Frontal cortex (tissue), 3 donors: ENCODE measurements at regions not wholly inside any gene's neighbourhood (a gene's known extent, or its start where the extent isn't known, plus 50 kb on each side); places are given as distances from the start of the nearest gene placed in this dataset.
A peak's percentile ranks its signal among the peaks of the same experiment; 100 is the strongest.

ENCODE experiments used
- DNase-seq, 2 donors: peaks; one replicate each; pipeline ENCODE4 v3.0.0; 2012; ENCODE audit warnings: low spot score in 2 of 2
- FAIRE-seq: peaks from 2 replicates; lab custom pipeline; 2012; peaks lifted over from hg19 to GRCh38; lab: Jason Lieb, UNC
- donor health status: control.
- donor health status: control.
- donor health status: control.

DNA sequence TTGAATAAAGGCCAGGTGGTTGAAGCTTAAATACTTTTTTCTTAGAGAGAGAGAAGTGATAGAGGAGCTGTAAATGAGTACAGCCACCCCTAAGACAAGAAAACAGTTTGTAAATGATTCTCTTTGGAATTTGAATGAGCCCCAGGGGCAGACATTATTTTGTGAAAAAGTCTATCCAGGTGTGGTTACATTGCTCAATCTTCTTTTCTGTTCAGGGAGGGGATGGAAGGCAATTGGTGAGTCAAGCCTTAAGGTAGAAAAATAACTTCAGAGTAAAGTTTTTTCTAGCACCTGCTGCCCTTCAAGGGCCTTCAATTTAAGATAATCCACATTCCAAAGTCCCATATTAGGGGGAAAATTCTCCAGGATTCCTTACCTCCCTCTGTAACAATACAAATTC is 646.7 kb downstream of the PDHA2 start:
- DNase-seq (no peak), FAIRE-seq (no peak)

DNA sequence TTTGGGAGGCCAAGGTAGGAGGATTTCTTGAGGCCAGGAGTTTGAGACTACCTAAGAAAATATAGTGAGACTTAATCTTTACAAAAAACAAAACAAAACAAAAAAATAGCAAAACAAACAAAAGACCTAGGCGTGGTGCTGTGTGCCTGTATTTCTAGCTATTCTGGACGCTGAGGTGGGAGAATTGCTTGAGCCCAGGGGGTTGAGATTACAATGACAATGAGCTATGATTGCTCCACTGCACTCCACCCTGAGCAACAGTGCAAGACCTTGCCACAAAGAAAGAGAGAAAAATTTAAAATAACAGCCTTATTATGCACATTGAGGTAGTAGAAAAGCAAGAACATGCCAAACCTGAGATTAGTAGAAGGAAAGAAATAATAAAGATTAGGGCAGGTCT is 657.7 kb downstream of the PDHA2 start:
- no peak for FAIRE-seq

DNA sequence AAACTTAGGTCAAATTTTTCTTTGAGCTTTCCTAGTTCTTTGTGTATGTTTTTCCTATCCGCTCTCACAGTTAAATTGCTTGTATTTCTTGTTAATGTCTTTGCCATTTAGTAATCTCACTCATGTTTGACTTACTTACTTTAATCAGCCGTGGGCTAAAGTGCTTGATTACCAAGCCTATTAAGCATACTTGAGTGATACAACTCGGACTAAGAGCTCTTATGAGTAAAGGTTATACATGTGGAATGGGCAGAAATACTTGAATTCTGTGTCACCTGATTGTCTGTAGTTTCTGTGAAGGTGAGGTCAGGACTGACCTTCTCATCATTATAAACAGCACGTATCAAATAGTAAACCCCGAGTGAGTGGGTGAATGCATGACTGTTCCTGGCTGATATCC is 664.5 kb downstream of the PDHA2 start:
- FAIRE-seq (no peak), DNase-seq (no peak)

More for the DNA sequence above, 657.7 kb downstream of the PDHA2 start:
- no peak for DNase-seq

DNA sequence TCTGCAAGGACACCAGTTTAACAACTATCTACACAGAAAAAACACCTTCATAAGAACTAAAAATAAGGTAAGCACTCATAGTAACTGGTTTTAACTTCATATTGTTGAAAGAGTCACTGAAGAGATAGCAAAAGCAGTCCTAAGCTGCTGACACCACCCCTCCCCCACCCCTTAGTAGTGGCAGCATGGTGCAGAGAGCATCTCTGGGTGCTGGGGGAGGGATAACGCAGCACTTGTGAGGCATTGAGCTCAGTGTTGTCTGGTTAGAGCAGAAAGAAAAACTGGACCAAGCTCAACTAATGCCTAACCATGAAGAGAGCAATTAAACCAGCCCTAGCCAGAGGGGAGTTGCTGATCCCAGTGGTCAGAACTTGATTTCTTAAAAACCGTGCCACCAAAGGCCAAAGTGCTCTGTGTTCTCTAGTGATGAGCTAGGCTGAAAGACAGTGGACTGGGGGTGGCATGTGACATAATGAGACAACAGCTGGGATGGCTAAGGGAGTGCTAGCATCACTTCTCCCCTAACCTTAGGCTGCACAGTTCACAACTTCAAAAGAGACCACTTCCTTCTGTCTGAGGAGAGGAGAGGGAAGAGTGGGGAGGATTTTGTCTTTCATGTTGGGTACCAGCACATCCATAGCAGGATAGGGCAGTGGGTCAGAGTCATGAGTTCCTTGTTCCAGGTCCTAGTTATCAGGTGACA is 669.3 kb downstream of the PDHA2 start:
- DNase-seq (no peak), FAIRE-seq (no peak)

DNA sequence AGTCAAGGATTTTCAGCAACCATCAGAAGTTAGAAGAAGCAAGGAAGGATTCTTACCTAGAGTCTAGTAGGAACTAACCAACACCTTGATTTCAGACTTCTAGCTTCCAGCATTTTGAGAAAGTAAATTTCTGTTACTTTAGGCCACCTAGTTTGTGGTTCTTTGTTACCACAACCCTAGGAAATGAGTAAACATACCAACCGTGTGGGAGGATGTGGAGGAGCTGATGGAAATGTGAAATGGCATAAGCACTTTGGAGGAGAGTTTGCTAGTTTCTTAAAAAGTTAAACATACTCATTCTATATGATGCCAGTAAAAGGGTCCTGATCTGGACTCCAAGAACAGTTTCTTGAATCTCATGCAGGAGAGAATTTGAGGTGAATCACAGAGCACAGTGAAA is 679.4 kb downstream of the PDHA2 start:
- FAIRE-seq (no peak), DNase-seq (no peak)

DNA sequence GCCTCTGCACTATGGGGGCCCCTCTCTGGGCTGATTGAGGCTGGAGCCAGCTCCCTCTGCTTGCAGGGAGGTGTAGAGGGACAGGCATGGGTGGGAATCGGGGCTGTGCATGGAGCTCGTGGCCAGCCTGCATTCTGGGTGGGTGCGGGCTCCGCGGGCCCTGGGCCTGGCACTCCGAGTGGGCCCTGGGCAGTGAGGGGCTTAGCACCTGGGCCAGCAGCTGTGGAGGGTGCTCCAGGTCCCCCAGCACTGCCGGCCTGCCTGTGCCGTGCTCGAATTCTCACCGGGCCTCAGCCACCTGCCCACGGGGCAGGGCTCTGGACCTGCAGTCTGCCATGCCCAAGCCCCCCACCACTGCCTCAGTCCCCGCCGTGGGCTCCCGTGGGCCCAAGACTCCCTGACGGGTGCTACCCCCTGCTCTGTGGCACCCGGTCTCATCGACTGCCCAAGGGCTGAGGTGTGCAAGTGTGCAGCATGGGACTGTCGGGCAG is 681.2 kb downstream of the PDHA2 start:
- DNase-seq, result no peak
- no peak for FAIRE-seq

DNA sequence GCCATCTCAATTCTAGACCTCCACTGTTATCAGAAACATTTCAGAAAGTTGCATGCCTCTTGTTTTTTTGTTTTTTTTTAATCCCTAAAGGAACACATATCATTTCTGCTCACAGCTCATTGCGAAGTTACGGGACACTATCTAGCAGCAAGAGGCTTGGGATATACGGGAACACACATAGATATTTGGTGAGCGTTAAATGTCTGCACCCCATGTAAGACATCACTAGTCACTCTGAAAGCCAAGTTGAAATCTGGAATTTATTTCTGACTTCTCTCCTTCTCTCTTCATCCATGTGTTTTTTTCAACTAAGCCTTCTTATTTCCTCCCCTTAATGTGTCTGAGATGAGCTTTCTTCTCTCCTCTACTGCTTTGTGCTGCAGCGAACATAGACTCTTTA is 683.7 kb downstream of the PDHA2 start:
- FAIRE-seq (no peak), DNase-seq (no peak)

DNA sequence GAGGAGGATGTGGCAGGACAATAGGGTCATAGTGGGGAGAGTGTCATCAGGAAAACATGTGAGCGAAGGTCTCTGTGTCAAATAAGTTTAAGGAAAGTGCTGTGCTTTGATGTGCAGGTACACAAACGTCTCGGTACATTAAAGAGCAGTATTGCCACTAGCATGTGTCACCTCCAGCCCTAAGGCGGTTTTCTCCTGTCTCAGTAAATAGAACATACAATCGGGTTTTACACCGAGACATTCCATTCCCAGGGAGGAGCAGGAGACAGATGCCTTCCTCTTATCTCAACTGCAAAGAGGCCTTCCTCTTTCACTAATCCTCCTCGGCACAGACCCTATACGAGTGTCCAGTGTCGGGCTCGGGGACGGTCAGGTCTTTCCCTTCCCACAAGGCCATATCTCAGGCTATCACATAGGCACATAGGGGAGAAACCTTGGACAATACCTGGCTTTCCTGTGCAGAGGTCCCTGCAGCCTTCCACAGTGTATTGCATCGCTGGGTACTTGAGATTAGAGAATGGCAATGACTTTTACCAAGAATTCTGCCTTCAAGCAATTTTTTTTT is 684.5 kb downstream of the PDHA2 start:
- no peak for DNase-seq
- FAIRE-seq, result no peak

DNA sequence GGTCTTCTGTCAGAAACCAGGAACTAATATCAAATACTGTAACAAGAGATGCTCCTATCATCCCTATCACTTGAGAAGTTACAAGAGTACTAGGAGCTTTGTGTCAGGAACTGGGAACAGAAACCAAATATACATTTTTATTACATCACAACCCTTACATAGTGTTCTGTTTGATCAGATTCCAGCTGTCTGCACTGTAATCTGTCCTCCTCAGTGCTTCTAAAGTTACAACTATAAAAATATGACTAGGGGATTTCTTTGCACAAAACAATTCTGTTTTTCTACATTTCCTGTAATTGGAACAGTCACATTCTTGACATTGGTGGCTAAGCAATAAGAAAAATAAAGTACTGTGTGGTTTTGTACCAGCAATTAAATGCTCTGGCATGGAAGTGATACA is 686.0 kb downstream of the PDHA2 start:
- FAIRE-seq (no peak), DNase-seq (no peak)

DNA sequence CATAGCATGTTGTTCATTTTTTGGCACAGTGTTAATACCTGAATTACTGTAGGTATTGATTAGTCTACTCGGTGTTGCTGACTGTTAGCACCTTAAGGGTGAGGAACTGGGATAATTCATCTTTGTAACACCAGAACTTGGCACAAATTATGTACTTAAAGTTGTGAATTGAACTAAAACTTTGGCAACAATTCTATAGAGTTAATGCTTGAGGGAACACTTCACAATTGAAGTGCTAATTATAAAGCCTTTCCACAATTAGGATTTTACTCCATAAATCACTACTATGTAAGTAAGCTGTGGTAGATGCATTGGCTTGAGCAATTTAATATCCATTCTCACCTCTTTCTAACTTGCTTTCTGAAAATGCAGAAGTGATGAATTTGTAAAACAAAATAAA is 686.7 kb downstream of the PDHA2 start:
- DNase-seq (no peak), FAIRE-seq (no peak)

DNA sequence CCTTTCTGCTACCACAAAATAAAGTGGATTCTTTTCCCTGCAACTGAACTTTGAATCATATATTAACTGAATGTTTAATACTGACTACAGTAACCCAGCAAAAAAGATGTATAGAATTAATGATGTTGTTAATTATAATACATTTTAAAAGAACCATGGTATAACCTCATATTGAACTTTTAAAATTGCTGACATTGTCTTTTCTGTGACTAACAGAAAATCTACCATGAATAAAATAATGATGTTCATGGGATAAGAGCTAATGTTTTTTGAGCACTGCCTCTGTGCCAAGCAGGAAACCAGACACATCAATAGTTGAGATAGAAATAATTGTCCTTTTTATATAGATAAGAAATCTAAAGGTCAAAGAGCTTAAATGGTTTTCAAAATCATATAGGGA is 691.9 kb downstream of the PDHA2 start:
- DNase-seq, result no peak
- FAIRE-seq, result no peak

DNA sequence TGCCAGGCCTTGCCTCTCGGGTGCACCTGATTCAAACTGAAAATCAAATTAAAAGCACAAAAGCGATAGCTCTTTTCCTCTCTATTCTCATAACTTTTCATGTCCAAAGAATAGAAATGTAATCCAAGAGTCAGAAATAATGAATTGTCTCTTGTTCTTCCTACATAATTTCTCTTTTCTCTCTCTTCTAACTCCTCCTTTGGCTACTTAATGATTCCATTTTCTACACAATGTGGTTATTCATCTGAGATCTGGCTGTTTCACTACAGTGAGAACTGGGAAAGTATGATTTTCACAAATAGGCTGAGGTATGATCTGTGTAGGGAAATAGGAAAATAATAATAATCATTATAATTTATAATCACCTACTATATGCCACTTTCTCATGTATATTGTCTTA is 703.5 kb downstream of the PDHA2 start:
- FAIRE-seq, result peak; percentile 94
- DNase-seq, result peak; percentile 8 to 24

DNA sequence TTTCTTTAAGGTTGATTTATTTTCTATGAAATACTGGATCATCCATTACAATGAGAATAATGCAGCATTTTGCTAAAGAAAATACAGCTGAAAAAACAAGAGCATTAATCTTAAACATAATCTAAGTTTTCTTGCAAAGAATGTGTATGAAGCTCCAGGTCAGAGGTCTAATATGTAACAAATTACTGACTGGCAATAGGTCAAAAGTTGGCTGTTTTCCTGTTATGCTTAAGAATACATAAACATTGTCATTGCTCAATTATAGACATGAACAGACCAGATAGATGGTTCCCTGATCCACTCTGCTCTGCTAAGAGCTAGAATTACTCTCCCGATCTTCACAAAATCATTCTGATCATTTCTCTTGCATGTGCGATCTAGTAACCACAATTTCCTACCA is 718.6 kb downstream of the PDHA2 start:
- FAIRE-seq (no peak), DNase-seq (no peak)

DNA sequence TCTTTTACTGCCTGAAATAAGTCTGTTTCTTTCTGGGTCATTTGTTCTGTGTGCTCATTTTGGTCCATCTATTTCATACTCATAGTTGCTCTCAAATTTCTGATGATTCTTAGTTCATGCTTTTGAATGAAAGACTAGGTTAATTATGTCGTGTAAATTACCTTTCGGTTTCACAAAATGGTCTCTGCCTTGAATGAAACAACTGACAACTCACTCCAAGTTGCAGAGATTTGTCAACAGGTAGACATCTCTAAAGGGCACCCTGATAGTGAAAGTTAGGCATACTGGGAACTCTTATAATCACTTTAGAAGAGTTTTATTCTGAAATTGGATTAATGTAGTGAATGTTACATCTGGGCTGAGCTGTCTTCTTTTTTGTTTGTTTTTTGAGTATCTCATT is 726.9 kb downstream of the PDHA2 start:
- FAIRE-seq (no peak), DNase-seq (no peak)

DNA sequence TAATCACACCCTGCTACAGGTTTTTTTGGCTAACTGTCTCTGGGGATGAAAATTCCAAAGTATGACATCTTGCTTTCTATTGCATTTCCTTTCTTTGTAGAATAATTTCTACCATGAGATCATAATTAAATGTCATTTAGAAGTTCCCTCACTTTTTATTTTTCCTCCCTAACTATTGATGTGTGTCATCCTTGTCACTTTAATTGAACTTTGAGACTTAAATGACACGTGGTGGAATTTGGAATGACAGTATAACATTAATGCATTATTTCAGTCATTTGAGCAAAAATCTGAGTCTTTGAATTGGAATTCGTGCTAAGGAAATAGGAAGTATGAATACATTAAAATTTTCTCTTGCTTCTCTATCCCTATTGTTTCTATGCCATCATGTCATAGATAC is 745.4 kb downstream of the PDHA2 start:
- FAIRE-seq (no peak), DNase-seq (no peak)

DNA sequence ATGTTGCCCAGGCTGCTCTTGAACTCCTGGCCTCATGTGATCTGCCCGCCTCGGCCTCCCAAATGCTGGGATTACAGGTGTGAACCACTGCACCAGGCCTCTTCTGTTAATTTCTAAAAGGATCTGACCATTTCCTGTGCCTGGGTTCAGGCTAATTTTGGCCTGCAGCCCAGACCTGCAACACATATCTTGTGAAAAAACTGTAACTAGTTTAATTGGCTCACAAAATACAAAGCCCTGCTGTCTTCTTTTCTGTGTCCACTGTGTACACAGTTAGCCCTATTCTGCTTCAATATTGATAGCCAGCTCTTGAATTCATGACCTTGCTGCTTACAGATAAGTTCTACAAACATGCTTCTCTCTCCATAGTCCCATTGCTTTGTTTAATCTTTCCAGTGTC is 753.5 kb downstream of the PDHA2 start:
- no peak for FAIRE-seq
- no peak for DNase-seq

DNA sequence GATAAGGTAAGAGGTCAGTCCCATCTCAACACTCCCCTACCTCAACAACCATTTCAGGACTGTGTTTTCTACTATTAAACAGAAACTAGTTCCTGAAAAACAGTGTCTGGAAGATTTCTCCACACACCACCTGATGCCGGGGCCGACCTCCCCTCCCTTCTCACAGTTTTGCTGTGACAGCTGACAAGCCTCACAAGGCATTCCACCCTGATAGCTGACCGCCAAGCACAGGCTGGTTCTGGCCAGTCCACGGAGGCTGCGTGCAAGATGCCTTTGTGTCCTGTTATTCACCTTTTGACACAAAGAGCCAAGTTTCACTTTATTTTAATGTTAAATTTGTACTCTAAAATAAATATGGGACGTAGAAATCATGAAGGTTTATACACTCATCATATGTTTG is 758.6 kb downstream of the PDHA2 start:
- FAIRE-seq, result no peak
- DNase-seq, result no peak

DNA sequence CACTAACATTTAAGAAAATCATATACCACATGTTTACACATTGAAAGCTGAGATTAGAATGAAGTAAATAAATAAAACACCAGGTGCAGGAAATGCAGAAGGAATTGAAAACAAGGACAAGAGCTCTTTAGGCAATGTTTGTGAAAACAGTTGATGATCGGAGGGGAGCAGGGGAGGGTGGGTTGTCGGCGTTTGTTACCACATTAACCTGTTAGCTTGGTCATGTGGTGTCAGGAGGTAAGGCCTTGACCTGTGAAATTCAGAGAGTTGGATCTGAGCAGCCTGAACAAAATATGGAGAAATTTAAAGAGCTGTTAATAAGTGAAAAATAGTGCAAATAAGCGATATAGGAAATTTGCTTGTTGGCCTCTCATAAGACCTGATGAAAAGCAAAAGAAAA is 759.9 kb downstream of the PDHA2 start:
- FAIRE-seq, result no peak
- no peak for DNase-seq

DNA sequence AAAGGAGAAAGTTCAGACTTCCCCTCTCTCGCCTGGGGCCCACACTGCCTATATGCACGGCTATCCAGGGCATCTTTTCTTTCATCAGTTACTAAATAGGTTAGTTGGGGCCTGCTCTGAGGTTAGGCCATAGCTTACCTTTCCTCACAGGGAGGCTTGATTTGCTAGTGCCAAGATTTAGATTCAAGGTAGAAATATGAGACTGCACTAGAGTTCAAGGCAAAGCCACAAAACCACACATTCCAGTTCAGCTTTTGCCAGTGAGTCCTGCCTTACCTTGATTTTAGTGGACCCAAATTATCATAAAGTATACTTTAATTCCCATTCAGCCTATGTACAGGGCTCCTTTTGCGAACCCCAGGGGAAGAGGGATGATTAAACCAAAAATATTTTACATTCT is 762.8 kb downstream of the PDHA2 start:
- FAIRE-seq, result no peak
- no peak for DNase-seq

DNA sequence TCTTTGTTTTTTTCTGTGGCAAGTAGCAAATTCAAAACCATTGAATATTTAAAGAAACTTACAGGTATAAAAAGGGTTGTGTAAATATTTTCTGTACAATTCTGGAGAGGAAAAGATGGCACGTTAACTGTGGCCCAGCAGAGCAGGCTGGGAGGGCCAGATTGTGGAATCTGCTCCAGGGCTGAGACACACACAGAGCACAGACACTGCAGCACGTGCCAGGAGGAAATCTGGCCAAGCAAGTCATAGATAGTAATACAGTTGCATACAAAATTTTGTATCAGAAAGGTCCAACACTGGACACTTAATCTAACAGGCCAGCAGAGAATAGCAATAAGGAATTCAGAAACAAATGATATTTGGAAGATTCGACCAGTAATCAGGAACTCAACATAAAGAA is 763.7 kb downstream of the PDHA2 start:
- no peak for DNase-seq
- FAIRE-seq, result no peak

DNA sequence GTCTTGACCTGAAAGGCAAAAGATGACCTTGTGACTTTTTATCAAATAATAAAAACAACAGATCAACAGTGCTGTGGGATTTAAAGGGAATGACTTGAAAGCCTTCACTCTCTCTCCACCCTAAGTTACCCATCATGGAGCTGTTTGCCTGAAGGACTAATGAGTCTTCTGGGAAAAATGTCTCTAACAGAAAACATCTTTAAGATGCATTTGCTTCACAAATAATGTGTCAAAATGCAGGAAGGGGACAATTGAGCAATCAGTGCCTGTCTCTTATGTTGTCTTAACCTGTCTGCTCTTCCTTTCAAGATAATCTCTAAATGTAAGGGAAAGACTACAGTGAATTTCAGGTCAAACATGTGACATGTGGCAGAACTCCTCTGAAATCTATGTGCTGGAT is 766.6 kb downstream of the PDHA2 start:
- DNase-seq, result no peak
- FAIRE-seq, result no peak

DNA sequence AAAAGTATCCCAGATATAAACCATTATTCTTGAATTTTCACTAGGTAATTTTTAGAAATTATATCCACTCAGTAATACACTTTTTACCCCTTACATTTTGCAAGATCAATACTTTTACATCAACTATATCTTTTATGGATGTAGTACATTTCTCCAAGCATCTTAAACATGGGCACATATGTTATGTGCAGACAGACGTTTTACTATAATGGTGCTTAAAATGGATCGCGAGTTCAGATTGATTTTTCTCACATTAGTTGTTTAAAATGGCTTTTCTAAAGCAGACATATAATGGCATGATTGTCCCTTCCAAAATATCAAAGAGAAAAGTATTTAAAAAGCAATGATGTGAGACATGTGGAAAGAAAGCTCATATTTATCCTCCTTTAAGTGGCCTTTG is 786.1 kb downstream of the PDHA2 start:
- DNase-seq (no peak), FAIRE-seq (no peak)
